NCI-H774 (cell line): ENCODE measurements at regions not wholly inside any gene's neighbourhood (a gene's known extent, or its start where the extent isn't known, plus 50 kb on each side); places are given as distances from the start of the nearest gene placed in this dataset.

Experiments used
- DNase-seq: peaks from one replicate; lab custom pipeline; 2025; lab: John Stamatoyannopoulos, UW

GRCh38 chr3:182725372-182726251, 67.7 kb upstream of the ATP11B start:
- no peak for DNase-seq

GRCh38 chr3:182726258-182727142, 66.8 kb upstream of the ATP11B start:
- DNase-seq = no peak

DNA sequence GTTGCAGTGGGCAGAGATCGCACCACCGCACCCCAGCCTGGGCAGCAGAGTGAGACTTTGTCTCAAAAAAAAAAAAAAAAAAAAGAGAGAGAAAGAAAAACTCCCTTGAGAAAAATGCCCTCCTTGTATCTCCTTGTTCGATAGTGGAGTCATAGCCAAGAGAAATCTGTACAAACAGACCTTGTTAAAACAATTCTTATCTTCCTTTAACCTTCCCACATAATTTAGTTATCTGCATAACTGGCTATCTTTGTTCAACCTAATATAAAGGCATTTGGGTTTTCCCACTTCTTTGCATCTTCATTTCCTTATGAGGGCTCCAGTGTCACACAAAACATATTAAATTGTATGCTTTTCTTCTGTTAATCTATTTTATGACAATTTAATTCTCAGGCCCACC, 65.1 kb upstream of the ATP11B start:
- no peak for DNase-seq

- no peak for DNase-seq
These were observed 63.2 kb upstream of the ATP11B start for GRCh38 chr3:182729903-182730674.

- DNase-seq = no peak
These were observed 62.6 kb upstream of the ATP11B start for GRCh38 chr3:182730675-182731042.

GRCh38 chr3:182731764-182732163, 61.5 kb upstream of the ATP11B start:
- DNase-seq = no peak

DNA sequence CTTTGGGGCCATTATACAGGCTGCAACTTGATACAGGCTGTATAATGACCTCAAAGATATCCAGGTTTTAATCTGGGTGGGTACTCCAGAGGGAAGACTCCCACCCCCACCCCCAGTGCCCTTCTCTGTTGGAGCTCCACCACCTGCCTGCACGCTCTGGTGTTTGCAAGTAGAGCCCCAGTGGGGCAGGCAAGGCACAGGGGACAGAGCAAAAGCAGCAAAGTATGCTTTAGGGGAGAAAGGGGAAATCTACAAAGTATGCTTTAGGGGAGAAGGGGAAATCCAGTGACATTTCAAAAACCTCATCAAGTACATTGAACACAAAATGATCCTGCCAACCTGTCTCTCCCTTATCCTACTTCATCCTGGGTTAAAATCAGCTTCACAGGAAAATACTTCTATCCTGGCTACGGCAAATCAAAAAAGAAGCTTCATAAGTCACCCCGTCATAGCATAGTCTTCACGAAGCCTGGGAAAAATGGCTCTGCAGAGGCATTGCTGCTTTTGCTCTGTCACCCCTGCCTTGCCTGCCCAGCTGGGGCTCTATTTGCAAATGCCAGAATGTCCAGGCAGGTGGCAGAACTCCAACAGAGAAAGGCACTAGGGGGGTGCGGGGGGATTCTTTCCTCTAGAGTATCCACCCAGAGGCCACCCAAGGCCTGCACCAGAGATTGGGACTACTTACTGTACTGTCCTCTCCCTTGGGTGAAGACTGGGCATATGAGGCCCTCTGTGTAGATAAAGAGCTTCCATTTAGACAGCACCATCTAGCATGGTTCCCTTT, 60.9 kb upstream of the ATP11B start:
- no peak for DNase-seq

GRCh38 chr3:182735672-182736071, 57.6 kb upstream of the ATP11B start:
- no peak for DNase-seq

DNA sequence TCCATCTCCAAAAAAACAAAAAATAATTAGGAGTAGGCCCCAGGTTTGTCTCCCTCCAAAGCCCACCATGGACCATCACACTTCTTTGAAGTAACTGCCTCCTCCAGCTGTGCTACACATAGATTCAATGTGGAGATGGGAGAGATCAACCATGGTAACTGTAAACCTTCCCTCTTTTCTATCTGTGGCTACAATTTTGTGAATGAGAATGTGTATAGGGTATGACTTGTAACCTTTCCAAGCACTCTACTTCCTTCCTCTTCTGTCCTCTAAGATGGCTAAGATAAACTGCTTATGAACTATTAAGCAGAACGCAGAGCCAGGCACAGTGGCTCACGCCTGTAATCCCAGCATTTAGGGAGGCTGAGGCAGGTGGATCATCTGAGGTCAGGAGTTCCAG, 55.5 kb upstream of the ATP11B start:
- no peak for DNase-seq

- DNase-seq = no peak
These were observed 54.5 kb upstream of the ATP11B start for GRCh38 chr3:182738583-182739411.

GRCh38 chr3:182739619-182740018, 53.7 kb upstream of the ATP11B start:
- DNase-seq = no peak

DNA sequence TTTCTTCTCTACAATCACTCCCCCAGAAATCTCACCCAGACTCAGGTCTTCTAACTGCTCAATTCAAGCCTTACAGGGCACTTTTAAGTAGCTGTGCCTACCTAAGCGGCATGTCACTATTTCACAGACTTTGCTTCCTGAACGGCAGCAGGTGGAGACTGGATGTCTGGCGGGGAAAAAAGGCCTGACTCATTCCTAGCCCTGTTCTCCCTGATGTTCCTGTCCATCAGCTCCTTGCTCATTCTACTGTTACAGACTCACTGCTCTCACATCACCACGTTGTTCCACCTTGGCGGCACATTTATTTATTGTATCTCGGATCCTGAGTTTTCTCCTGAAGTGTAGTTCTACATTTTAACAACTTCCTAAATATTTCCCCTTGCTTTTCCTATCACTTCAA, 52.6 kb upstream of the ATP11B start:
- no peak for DNase-seq

- DNase-seq = no peak
These were observed 52.1 kb upstream of the ATP11B start for GRCh38 chr3:182741214-182741613.
